ENCODE measurements at regions not wholly inside any gene's neighbourhood (a gene's known extent, or its start where the extent isn't known, plus 50 kb on each side); places are given as distances from the start of the nearest gene placed in this dataset.

- Histone ChIP-seq H3K27me3 (ENCODE audit: low read length) (no peaks in the 10 kb centered on the region), H2AFZ (ENCODE audit: low read depth, low read length, severe bottlenecking) (no peak overlapping the region), H3K9me3 (ENCODE audit: insufficient read depth, low read length) (no peaks in the 10 kb centered on the region), H3K9me2 (replicated peaks; ENCODE audit: insufficient read depth, low read length) (no peaks in the 10 kb centered on the region; the same call in 1 of the 2 replicates), H4K20me1 (ENCODE audit: low read depth, low read length) (no peaks in the 10 kb centered on the region), H3K27ac (ENCODE audit: low read depth, low read length) (no peak overlapping the region), H3K9ac (ENCODE audit: low read length) (no peak overlapping the region), H3K4me2 (ENCODE audit: low read depth, low read length, poor library complexity, severe bottlenecking) (no peak overlapping the region), H3F3A (ENCODE audit: insufficient read depth) (no peaks in the 10 kb centered on the region), H3K79me2 (ENCODE audit: insufficient read depth, low read length) (no peaks in the 10 kb centered on the region), H3K4me3 (ENCODE audit: insufficient read depth, low read length, poor library complexity, severe bottlenecking) (no peak overlapping the region), H3K36me3 (ENCODE audit: low read length) (no peaks in the 10 kb centered on the region)
- no peak for TF ChIP-seq CTCF (IDR thresholded peaks at IDR 0.05; ENCODE audit: insufficient read depth, low read length, poor library complexity, severe bottlenecking)
- no peak for TF ChIP-seq EZH2phosphoT487 (conservative IDR thresholded peaks at IDR 0.05; ENCODE audit: low read length)
Measured at GRCh38 chr9:82367929-82368328, 379.4 kb downstream of the SPATA31D1 start.

DNA sequence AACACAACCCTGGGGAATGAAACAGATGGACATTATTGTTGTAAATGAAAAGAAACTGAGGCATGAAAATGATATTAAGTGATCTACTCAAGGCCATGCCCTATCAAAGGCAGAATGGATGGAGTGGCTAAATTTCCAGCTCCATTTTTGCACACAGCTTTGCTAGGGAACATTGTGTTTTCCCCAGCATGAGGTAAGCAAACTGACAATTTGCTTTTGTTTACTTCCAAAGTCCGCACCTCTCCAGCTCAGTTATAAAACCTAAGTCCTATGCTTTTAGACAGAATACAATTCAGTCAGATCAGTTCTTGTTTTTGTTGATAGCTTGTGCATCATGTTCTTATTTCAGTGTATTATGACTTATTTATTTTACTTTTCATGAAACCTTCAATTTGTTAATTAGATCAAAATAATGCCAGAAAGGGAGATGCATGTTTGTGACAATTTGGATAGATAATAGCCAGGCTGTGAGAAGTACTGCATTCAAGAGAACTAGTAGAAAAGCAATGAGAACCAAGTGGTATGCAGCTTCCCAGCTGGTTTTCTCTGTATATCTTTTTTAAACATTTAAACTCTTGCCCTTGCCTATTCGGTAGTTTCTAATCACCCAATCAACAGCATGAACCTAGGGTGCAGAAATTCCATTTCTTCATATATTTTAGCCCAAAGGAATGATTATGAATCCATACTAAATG is 380.8 kb downstream of the SPATA31D1 start:
- TF ChIP-seq EZH2phosphoT487 (conservative IDR thresholded peaks at IDR 0.05; ENCODE audit: low read length): no peak
- TF ChIP-seq CTCF (IDR thresholded peaks at IDR 0.05; ENCODE audit: insufficient read depth, low read length, poor library complexity, severe bottlenecking): no peak
- Histone ChIP-seq H3K36me3 (ENCODE audit: low read length) (no peaks in the 10 kb centered on the region), H2AFZ (ENCODE audit: low read depth, low read length, severe bottlenecking) (no peak overlapping the region), H4K20me1 (ENCODE audit: low read depth, low read length) (no peaks in the 10 kb centered on the region), H3K27me3 (ENCODE audit: low read length) (no peaks in the 10 kb centered on the region), H3K79me2 (ENCODE audit: insufficient read depth, low read length) (no peaks in the 10 kb centered on the region), H3K27ac (ENCODE audit: low read depth, low read length) (no peak overlapping the region), H3K9ac (ENCODE audit: low read length) (no peak overlapping the region), H3K9me2 (replicated peaks; ENCODE audit: insufficient read depth, low read length) (no peaks in the 10 kb centered on the region; the same call in 1 of the 2 replicates), H3F3A (ENCODE audit: insufficient read depth) (no peaks in the 10 kb centered on the region), H3K9me3 (ENCODE audit: insufficient read depth, low read length) (no peaks in the 10 kb centered on the region), H3K4me2 (ENCODE audit: low read depth, low read length, poor library complexity, severe bottlenecking) (no peak overlapping the region), H3K4me3 (ENCODE audit: insufficient read depth, low read length, poor library complexity, severe bottlenecking) (no peak overlapping the region)

DNA sequence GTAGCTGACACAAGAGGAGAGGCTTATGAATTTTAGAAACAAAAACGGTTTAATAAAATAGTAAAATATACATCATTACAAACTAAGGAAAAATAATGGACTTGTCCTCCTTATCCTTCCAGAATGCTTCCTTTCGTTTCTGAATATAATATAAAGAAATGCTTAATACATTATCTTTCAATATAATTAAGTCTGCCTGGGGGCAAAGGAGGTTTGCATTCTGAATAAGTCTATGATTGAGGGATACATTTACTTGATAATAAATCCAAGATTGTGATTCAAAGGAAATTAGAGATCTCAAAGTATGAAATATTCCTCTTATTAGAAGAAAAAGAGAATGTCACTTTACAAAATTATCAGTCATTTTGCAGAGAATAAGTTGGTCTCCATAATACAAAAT is 386.5 kb downstream of the SPATA31D1 start:
- no peaks in the 10 kb centered on the region for H3K9me3 ChIP-seq (ENCODE audit: insufficient read depth, low read length)
- no peaks in the 10 kb centered on the region for H4K20me1 ChIP-seq (ENCODE audit: low read depth, low read length)
- TF ChIP-seq EZH2phosphoT487 (conservative IDR thresholded peaks at IDR 0.05; ENCODE audit: low read length) (no peak), CTCF (IDR thresholded peaks at IDR 0.05; ENCODE audit: insufficient read depth, low read length, poor library complexity, severe bottlenecking) (no peak)

More for the DNA sequence above, 386.5 kb downstream of the SPATA31D1 start:
- no peak overlapping the region for H3K27ac ChIP-seq (ENCODE audit: low read depth, low read length)
- H3K4me2 ChIP-seq (ENCODE audit: low read depth, low read length, poor library complexity, severe bottlenecking): no peak overlapping the region
- no peak overlapping the region for H2AFZ ChIP-seq (ENCODE audit: low read depth, low read length, severe bottlenecking)
- no peak overlapping the region for H3K4me3 ChIP-seq (ENCODE audit: insufficient read depth, low read length, poor library complexity, severe bottlenecking)
- H3K36me3 ChIP-seq (ENCODE audit: low read length): no peaks in the 10 kb centered on the region
- no peaks in the 10 kb centered on the region; the same call in 1 of the 2 replicates for H3K9me2 ChIP-seq (replicated peaks; ENCODE audit: insufficient read depth, low read length)
- H3K27me3 ChIP-seq (ENCODE audit: low read length): no peaks in the 10 kb centered on the region
- no peaks in the 10 kb centered on the region for H3F3A ChIP-seq (ENCODE audit: insufficient read depth)
- H3K9ac ChIP-seq (ENCODE audit: low read length): no peak overlapping the region
- H3K79me2 ChIP-seq (ENCODE audit: insufficient read depth, low read length): no peaks in the 10 kb centered on the region
